Heart right ventricle (tissue), 16 donors: ENCODE measurements at regions not wholly inside any gene's neighbourhood (a gene's known extent, or its start where the extent isn't known, plus 50 kb on each side); places are given as distances from the start of the nearest gene placed in this dataset.

Experiments
- ATAC-seq, 8 donors: fragments of 200-7000 bp; cut with Tn5 transposase; one replicate each; pipeline ENCODE4 v1.9.1; 2020; ENCODE audit warnings: mild to moderate bottlenecking in 8 of 8, moderate library complexity in 8 of 8, moderate number of reproducible peaks in 1 of 8
- DNase-seq, 2 donors: peaks; one replicate each; pipeline ENCODE4 v3.0.0-alpha.2; 2020
- H3K27ac ChIP-seq, 10 donors: fragments of 200-600 bp; sonication (generic) in 2 of 10; one replicate each; pipeline versions ENCODE4 v1.5.0 to v1.8.0; 2020 to 2022; ENCODE audit warnings: mild to moderate bottlenecking in 3 of 10
- H3K27me3 ChIP-seq, 7 donors: fragments of 200-600 bp; one replicate each; pipeline ENCODE4 v1.8.0; 2021 to 2022; ENCODE audit warnings: mild to moderate bottlenecking in 2 of 7
- H3K36me3 ChIP-seq, 9 donors: fragments of 200-600 bp; sonication (generic) in 1 of 9; one replicate each; pipeline versions ENCODE4 v1.5.0 to v1.8.0; 2020 to 2022; ENCODE audit warnings: mild to moderate bottlenecking in 2 of 9
- H3K4me1 ChIP-seq, 9 donors: fragments of 200-600 bp; sonication (generic) in 1 of 9; one replicate each; pipeline versions ENCODE4 v1.5.0 to v1.8.0; 2020 to 2022; ENCODE audit warnings: mild to moderate bottlenecking in 4 of 9
- H3K4me3 ChIP-seq, 10 donors: fragments of 200-600 bp; sonication (generic) in 2 of 10; one replicate each; pipeline versions ENCODE4 v1.5.0 to v1.8.0; 2020 to 2022; ENCODE audit warnings: mild to moderate bottlenecking in 7 of 10, moderate library complexity in 2 of 10
- H3K9me3 ChIP-seq, 11 donors: fragments of 200-600 bp in 10 of 11; sonication (generic) in 2 of 11; one replicate each; pipeline versions ENCODE4 v1.5.0 to v1.8.0; 2013 to 2022; ENCODE audit warnings: mild to moderate bottlenecking in 2 of 11, control low read depth in 1 of 11, moderate library complexity in 1 of 11
- WGBS, 2 donors: extraction: QIAGEN DNeasy Blood & Tissue Kit; methylation state at CpG; one replicate each; pipeline ENCODE4 v1.1.7; 2013; ENCODE audit warnings: inconsistent platforms in 1 of 2; 5-methylcytosine and 5-hydroxymethylcytosine counted together
- intact Hi-C, 10 donors: fragments of 100-400 bp; cut with DNase I; formaldehyde crosslinking; loops; one replicate each; pipeline versions ENCODE4 v1.11.1 to v1.14.2; 2022
- TF ChIP-seq, protein P1 (sequence below), 9 donors: fragments of 200-600 bp; sonication (generic) in 2 of 9; IDR thresholded peaks; one replicate each; pipeline versions ENCODE4 v1.5.0 to v1.8.0; 2021 to 2022; ENCODE audit warnings: antibody characterized with exemption in 9 of 9, mild to moderate bottlenecking in 5 of 9, moderate library complexity in 1 of 9
- donor health status: Arrhythmogenic right ventricular cardiomyopathy.
- donor health status: ischemic (EF 13 %, LVEDD 7.1; RV severe dilation, severe dysfunction).
- donor health status: healthy with polysubstance abuse.
- donor health status: DM: no; HTN: yes; CAD: no.
- donor health status: DM: no; HTN: no; CAD: no.
- donor health status: ischemic (EF 25% LVEDD 6.9; RV normal size, moderate dysfunction).
- donor health status: ischemic (EF 25% LVEDD 5.7; RV mildly dilated, moderate dysfunction).
- donor health status: healthy.
- donor health status: DM: yes; HTN: yes; CAD: no.
- donor health status: Ischemic cardiomyopathy.
- donor health status: ischemic (EF 35%, LVEDD 5.7; RV mildly dilated, moderate dysfunction).
- donor health status: nonischemic (EF 11% LVEDD 7.7; RV severe dilation, severe dysfunction).
- donor health status: DM: yes; HTN: yes; CAD: no.
- donor health status: PGD.
- donor health status: ischemic (EF 29% LVEDD 5.4; RV normal size, mild dysfunction).
- donor health status: nonischemic (EF 23%, LVEDD 6.1; RV moderate dilation, normal function).

DNA sequence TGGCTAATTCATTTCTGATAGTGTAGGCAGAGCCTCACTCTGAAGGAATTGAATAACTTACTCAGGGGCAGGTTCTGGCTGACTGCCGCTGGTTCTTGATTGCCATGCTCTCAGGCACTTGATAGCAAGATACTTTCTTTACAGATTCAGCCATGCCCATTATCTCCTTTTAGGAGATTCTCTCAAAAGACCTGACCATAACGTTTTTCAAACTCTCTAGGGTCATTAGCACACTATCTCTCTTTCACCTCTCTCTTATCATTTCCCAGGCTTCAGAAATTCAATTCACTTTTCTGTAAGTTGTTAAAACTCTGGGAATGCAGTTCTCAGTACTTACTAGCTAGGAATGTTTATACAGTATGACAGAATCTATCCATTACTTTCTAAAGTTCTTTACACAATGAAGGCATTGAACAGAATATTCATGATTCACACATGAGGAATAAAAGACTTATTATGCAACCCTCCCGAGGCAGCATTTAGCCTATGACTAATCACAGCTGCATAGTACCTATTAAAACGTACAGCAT is 850.3 kb upstream of the CADM2 start:
- intact Hi-C loops = loop anchor here in 1 of 10 donors (10.0 kb wide), 1 partner anchor 64 kb away; no protein-coding TSS in a partner anchor
- WGBS, 2 donors = 18 to 24% methylated on average over 4 of the region's 4 CpGs
- TF ChIP-seq, protein P1, sequence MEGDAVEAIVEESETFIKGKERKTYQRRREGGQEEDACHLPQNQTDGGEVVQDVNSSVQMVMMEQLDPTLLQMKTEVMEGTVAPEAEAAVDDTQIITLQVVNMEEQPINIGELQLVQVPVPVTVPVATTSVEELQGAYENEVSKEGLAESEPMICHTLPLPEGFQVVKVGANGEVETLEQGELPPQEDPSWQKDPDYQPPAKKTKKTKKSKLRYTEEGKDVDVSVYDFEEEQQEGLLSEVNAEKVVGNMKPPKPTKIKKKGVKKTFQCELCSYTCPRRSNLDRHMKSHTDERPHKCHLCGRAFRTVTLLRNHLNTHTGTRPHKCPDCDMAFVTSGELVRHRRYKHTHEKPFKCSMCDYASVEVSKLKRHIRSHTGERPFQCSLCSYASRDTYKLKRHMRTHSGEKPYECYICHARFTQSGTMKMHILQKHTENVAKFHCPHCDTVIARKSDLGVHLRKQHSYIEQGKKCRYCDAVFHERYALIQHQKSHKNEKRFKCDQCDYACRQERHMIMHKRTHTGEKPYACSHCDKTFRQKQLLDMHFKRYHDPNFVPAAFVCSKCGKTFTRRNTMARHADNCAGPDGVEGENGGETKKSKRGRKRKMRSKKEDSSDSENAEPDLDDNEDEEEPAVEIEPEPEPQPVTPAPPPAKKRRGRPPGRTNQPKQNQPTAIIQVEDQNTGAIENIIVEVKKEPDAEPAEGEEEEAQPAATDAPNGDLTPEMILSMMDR (IDR thresholded peaks at IDR 0.05) = no peak

GRCh38 chr3:84109911-84110310 is 848.9 kb upstream of the CADM2 start:
- no peak overlapping the region for H3K4me3 ChIP-seq
- peaks cover 0 to 10% (median 0%) of the 10 kb centered on the region in 11 donors for H3K9me3 ChIP-seq
- H3K27ac ChIP-seq = no peak overlapping the region
- no peaks in the 10 kb centered on the region for H3K27me3 ChIP-seq
- intact Hi-C loops = loop anchor here in 1 of 10 donors (10.0 kb wide), 1 partner anchor 65 kb away; no protein-coding TSS in a partner anchor
- no peak for ATAC-seq
- H3K36me3 ChIP-seq = no peaks in the 10 kb centered on the region
- DNase-seq = no peak
- TF ChIP-seq, protein P1 (IDR thresholded peaks at IDR 0.05) = no peak
- H3K4me1 ChIP-seq = no peaks in the 10 kb centered on the region

More for the DNA sequence above, 850.3 kb upstream of the CADM2 start:
- Histone ChIP-seq H3K27ac (no peak overlapping the region), H3K36me3 (no peaks in the 10 kb centered on the region), H3K27me3 (no peaks in the 10 kb centered on the region), H3K4me1 (no peaks in the 10 kb centered on the region), H3K4me3 (no peak overlapping the region), H3K9me3 (peaks cover 0 to 5% (median 0%) of the 10 kb centered on the region in 11 donors)
- DNase-seq (no peak), ATAC-seq (no peak)

DNA sequence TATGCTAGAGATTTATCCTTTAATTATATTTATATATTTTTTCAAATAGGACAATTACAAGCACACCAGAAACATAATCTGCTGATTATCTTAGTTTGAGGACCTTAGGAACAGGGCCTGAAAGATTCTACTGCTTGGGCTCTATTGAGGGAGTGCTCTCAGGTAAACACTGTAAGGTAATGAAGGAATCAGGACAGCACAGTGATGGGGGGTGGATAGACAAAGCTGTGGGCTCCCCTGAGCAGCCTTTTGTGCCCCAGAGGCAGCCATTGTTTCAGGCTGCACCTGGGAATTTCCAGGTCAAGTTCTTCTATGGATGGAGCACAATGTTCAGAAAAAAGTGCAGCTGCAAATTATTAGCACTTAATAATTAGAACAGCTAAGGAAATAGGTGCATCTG is 848.0 kb upstream of the CADM2 start:
- Histone ChIP-seq H3K36me3 (no peaks in the 10 kb centered on the region), H3K9me3 (peaks cover 0 to 14% (median 0%) of the 10 kb centered on the region in 11 donors), H3K4me1 (no peaks in the 10 kb centered on the region), H3K27ac (no peak overlapping the region), H3K4me3 (no peak overlapping the region), H3K27me3 (no peaks in the 10 kb centered on the region)
- TF ChIP-seq, protein P1 (IDR thresholded peaks at IDR 0.05) = no peak
- ATAC-seq = no peak
- no peak for DNase-seq
- intact Hi-C loops = no loop called here

DNA sequence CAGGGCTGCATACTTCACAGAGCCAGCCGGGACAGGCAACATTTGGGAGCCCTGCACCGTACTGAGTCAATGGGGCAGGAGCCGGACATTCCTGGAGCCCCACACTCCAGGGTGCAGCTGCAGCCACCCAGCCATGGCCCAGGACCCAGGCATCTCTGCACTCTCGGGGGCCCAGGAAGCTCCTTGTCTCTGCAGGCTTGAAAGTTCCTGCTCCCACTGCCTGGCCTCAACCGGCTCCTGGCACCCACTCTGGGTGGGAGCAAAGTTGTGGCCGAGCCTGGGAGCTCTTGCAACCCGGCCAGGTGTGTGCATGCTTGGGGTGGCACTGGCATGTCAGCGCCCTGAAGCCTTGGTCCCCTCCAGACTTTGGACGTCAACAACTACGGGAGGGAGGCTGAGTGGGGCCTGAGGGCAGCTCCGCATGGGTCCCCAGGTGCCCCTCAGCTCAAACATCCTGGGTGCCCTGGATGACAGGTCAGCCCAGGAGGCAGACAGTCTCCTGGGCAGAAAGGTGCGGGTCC is 833.5 kb upstream of the CADM2 start:
- Histone ChIP-seq H3K27ac (no peak overlapping the region), H3K4me1 (no peaks in the 10 kb centered on the region), H3K27me3 (no peaks in the 10 kb centered on the region), H3K4me3 (no peak overlapping the region), H3K36me3 (no peaks in the 10 kb centered on the region), H3K9me3 (peaks cover 0 to 28% (median 0%) of the 10 kb centered on the region in 11 donors)
- DNase-seq = no peak
- TF ChIP-seq, protein P1 (IDR thresholded peaks at IDR 0.05) = no peak
- peak in 3 of 8 donors; percentile 13 to 22 (median 13) for ATAC-seq
- 90 to 96% methylated on average over 12 of the region's 12 CpGs for WGBS, 2 donors
- intact Hi-C loops = no loop called here
